ENCODE measurements at regions not wholly inside any gene's neighbourhood (a gene's known extent, or its start where the extent isn't known, plus 50 kb on each side); places are given as distances from the start of the nearest gene placed in this dataset.

DNA sequence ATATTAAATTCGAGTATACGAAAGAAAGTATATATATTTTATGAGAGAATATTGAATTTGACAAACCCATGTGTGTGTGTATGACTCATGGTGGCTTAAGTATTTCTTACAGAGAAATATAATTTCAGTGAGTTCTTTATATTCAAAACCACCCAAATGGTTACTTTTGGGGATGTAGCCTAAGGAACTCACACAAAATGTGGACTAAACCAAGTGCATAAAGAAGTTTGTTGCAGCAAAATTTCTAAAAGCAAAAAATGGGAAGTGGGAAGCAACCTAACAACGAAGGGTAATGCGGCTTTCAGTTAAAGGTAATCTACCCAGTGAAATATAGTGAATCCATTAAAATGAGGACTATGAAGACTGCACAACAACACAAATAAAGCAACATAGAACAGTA lies 277.1 kb downstream of the EDEM1 start:
- no peaks in the 10 kb centered on the region for H3K9me3 ChIP-seq (replicated peaks in 1 of 2; ENCODE audit: control insufficient read depth in 2 of 2, insufficient read depth in 1 of 2, low read depth in 1 of 2, low read length in 2 of 2)
- H3K14ac ChIP-seq (ENCODE audit: low read length), result no peak overlapping the region
- H3K36me3 ChIP-seq (replicated peaks in 1 of 2; ENCODE audit: control insufficient read depth in 2 of 2, insufficient read depth in 2 of 2, low read length in 2 of 2), result no peaks in the 10 kb centered on the region
- no peak overlapping the region for H3K4me2 ChIP-seq (ENCODE audit: insufficient read depth, low read length, poor library complexity, severe bottlenecking)
- H3K27me3 ChIP-seq (ENCODE audit: control insufficient read depth in 3 of 3, insufficient read depth in 3 of 3, low read depth in 1 of 3, low read length in 3 of 3), result no peaks in the 10 kb centered on the region
- no peak overlapping the region for H2BK15ac ChIP-seq (ENCODE audit: low read length)
- H3K4ac ChIP-seq (ENCODE audit: low read length), result no peak overlapping the region
- WGBS, 2 donors (ENCODE audit: extremely low coverage in 2 of 2, insufficient read length in 2 of 2, insufficient replicate concordance in 1 of 2), result 100% methylated on average over 2 of the region's 4 CpGs; no CpG with 5 or more reads in 1 of the 2 donors
- H3K4me3 ChIP-seq (ENCODE audit: low read length in 2 of 2), result no peak overlapping the region
- H3K27ac ChIP-seq (replicated peaks; ENCODE audit: low read length), result no peak overlapping the region
- no peak overlapping the region for H3K18ac ChIP-seq (ENCODE audit: low read length)
- H2BK120ac ChIP-seq (ENCODE audit: low read depth, low read length), result no peak overlapping the region
- no peak overlapping the region for H2AFZ ChIP-seq (ENCODE audit: low read length)
- no peak overlapping the region for H4K8ac ChIP-seq (ENCODE audit: low read depth, low read length)
- H2AK5ac ChIP-seq (ENCODE audit: low read depth, low read length), result no peak overlapping the region
- no peaks in the 10 kb centered on the region for H3K4me1 ChIP-seq (ENCODE audit: control insufficient read depth in 2 of 2, insufficient read depth in 1 of 2, low read depth in 1 of 2, low read length in 2 of 2)
- no peak overlapping the region for H3K23ac ChIP-seq (ENCODE audit: low read depth, low read length, poor library complexity)
- no peak overlapping the region for H2BK5ac ChIP-seq (ENCODE audit: low read length)
- no peak for DNase-seq (ENCODE audit: low spot score)
- H3K79me1 ChIP-seq (ENCODE audit: low read depth, low read length), result no peaks in the 10 kb centered on the region
- no peak overlapping the region for H4K91ac ChIP-seq (ENCODE audit: low read depth, low read length, poor library complexity)
- no peak overlapping the region for H2BK12ac ChIP-seq (ENCODE audit: low read length)
- H3K9ac ChIP-seq (ENCODE audit: low read depth, low read length, poor library complexity), result no peak overlapping the region

DNA sequence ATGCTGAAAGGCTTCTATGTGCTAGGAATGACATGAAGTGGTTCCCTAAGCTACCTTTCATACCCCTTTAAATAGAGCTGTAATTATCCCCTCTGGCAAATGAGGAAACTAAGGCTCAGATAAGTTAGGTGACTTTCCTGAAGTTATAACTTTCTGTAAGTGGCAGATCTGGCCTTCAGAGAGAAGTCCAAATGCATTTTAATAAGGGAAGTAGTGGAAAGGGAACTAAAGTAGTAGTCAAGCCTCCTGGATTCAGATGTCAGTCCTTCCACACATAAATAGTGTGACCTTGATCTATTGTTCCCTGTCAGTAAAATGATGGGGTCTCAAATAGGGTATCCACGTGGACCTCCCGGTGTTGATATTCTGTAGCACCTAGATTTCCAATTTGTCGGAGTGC lies 277.7 kb downstream of the EDEM1 start:
- Histone ChIP-seq H3K36me3 (replicated peaks in 1 of 2; ENCODE audit: control insufficient read depth in 2 of 2, insufficient read depth in 2 of 2, low read length in 2 of 2) (no peaks in the 10 kb centered on the region), H3K27me3 (ENCODE audit: control insufficient read depth in 3 of 3, insufficient read depth in 3 of 3, low read depth in 1 of 3, low read length in 3 of 3) (no peaks in the 10 kb centered on the region), H4K8ac (ENCODE audit: low read depth, low read length) (no peak overlapping the region), H2AK5ac (ENCODE audit: low read depth, low read length) (no peak overlapping the region), H4K91ac (ENCODE audit: low read depth, low read length, poor library complexity) (no peak overlapping the region), H3K9ac (ENCODE audit: low read depth, low read length, poor library complexity) (no peak overlapping the region), H3K23ac (ENCODE audit: low read depth, low read length, poor library complexity) (no peak overlapping the region), H3K27ac (replicated peaks; ENCODE audit: low read length) (no peak overlapping the region), H3K4me2 (ENCODE audit: insufficient read depth, low read length, poor library complexity, severe bottlenecking) (no peak overlapping the region), H2BK5ac (ENCODE audit: low read length) (no peak overlapping the region), H2BK12ac (ENCODE audit: low read length) (no peak overlapping the region), H3K4ac (ENCODE audit: low read length) (no peak overlapping the region), H3K14ac (ENCODE audit: low read length) (no peak overlapping the region), H2BK120ac (ENCODE audit: low read depth, low read length) (no peak overlapping the region), H3K4me1 (ENCODE audit: control insufficient read depth in 2 of 2, insufficient read depth in 1 of 2, low read depth in 1 of 2, low read length in 2 of 2) (no peaks in the 10 kb centered on the region), H3K18ac (ENCODE audit: low read length) (no peak overlapping the region), H2AFZ (ENCODE audit: low read length) (no peak overlapping the region), H3K9me3 (replicated peaks in 1 of 2; ENCODE audit: control insufficient read depth in 2 of 2, insufficient read depth in 1 of 2, low read depth in 1 of 2, low read length in 2 of 2) (no peaks in the 10 kb centered on the region), H2BK15ac (ENCODE audit: low read length) (no peak overlapping the region), H3K4me3 (ENCODE audit: low read length in 2 of 2) (no peak overlapping the region), H3K79me1 (ENCODE audit: low read depth, low read length) (no peaks in the 10 kb centered on the region)
- no CpG with 5 or more reads among the region's 3 CpGs for WGBS, 2 donors (ENCODE audit: extremely low coverage in 2 of 2, insufficient read length in 2 of 2, insufficient replicate concordance in 1 of 2)
- DNase-seq (ENCODE audit: low spot score), result no peak

DNA sequence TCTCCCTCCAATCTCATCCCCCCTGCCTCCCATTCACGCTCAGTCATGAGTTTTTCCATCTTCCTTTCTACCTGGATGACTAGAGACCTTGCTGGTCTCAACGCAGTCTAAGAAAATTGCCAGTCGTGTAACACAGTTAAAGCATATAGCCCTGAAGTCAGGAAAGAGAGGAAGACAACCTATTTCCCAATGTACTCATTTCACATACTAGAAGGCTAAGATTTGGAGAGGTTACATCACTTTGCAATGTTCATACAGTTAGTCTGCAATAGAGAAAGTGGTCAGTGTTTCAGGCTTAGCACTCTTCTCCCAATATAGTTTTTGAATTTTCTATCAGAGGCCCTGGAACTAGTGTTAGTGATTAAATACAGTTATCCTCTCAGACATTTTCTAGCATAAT lies 278.6 kb downstream of the EDEM1 start:
- Histone ChIP-seq H3K4me1 (ENCODE audit: control insufficient read depth in 2 of 2, insufficient read depth in 1 of 2, low read depth in 1 of 2, low read length in 2 of 2) (no peaks in the 10 kb centered on the region), H3K23ac (ENCODE audit: low read depth, low read length, poor library complexity) (no peak overlapping the region), H2AK5ac (ENCODE audit: low read depth, low read length) (no peak overlapping the region), H3K36me3 (replicated peaks in 1 of 2; ENCODE audit: control insufficient read depth in 2 of 2, insufficient read depth in 2 of 2, low read length in 2 of 2) (no peaks in the 10 kb centered on the region), H2BK5ac (ENCODE audit: low read length) (no peak overlapping the region), H3K27me3 (ENCODE audit: control insufficient read depth in 3 of 3, insufficient read depth in 3 of 3, low read depth in 1 of 3, low read length in 3 of 3) (no peaks in the 10 kb centered on the region), H2BK12ac (ENCODE audit: low read length) (no peak overlapping the region), H2BK15ac (ENCODE audit: low read length) (no peak overlapping the region), H4K8ac (ENCODE audit: low read depth, low read length) (no peak overlapping the region), H3K4ac (ENCODE audit: low read length) (no peak overlapping the region), H4K91ac (ENCODE audit: low read depth, low read length, poor library complexity) (no peak overlapping the region), H3K27ac (replicated peaks; ENCODE audit: low read length) (no peak overlapping the region), H2BK120ac (ENCODE audit: low read depth, low read length) (no peak overlapping the region), H2AFZ (ENCODE audit: low read length) (no peak overlapping the region), H3K4me3 (ENCODE audit: low read length in 2 of 2) (no peak overlapping the region), H3K79me1 (ENCODE audit: low read depth, low read length) (no peaks in the 10 kb centered on the region), H3K18ac (ENCODE audit: low read length) (no peak overlapping the region), H3K14ac (ENCODE audit: low read length) (no peak overlapping the region), H3K9me3 (replicated peaks in 1 of 2; ENCODE audit: control insufficient read depth in 2 of 2, insufficient read depth in 1 of 2, low read depth in 1 of 2, low read length in 2 of 2) (no peaks in the 10 kb centered on the region), H3K4me2 (ENCODE audit: insufficient read depth, low read length, poor library complexity, severe bottlenecking) (no peak overlapping the region), H3K9ac (ENCODE audit: low read depth, low read length, poor library complexity) (no peak overlapping the region)
- no CpG with 5 or more reads among the region's 3 CpGs for WGBS, 2 donors (ENCODE audit: extremely low coverage in 2 of 2, insufficient read length in 2 of 2, insufficient replicate concordance in 1 of 2)
- no peak for DNase-seq (ENCODE audit: low spot score)

DNA sequence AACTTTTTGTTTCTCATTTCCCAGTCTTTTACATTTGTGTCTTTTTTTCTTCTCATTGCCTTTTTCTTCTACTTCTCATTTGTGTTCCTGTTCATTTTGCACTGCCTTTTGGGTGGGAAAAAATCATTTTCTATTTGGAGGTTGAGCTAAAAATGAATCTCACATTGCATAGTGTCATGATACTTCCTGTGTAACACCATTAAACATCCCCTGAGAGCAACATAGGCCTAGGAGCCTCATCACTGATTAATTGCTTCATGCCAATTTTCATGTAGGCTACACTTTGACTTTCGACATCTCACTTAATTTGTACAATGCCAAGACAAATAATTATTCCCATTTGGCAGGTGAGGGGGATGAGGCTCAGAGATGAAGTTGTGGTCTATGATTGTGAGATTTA lies 279.2 kb downstream of the EDEM1 start:
- Histone ChIP-seq H3K9me3 (replicated peaks in 1 of 2; ENCODE audit: control insufficient read depth in 2 of 2, insufficient read depth in 1 of 2, low read depth in 1 of 2, low read length in 2 of 2) (no peaks in the 10 kb centered on the region), H3K36me3 (replicated peaks in 1 of 2; ENCODE audit: control insufficient read depth in 2 of 2, insufficient read depth in 2 of 2, low read length in 2 of 2) (no peaks in the 10 kb centered on the region), H2BK120ac (ENCODE audit: low read depth, low read length) (no peak overlapping the region), H4K8ac (ENCODE audit: low read depth, low read length) (no peak overlapping the region), H2AK5ac (ENCODE audit: low read depth, low read length) (no peak overlapping the region), H3K18ac (ENCODE audit: low read length) (no peak overlapping the region), H4K91ac (ENCODE audit: low read depth, low read length, poor library complexity) (no peak overlapping the region), H2BK12ac (ENCODE audit: low read length) (no peak overlapping the region), H3K27ac (replicated peaks; ENCODE audit: low read length) (no peak overlapping the region), H2BK15ac (ENCODE audit: low read length) (no peak overlapping the region), H3K4me1 (ENCODE audit: control insufficient read depth in 2 of 2, insufficient read depth in 1 of 2, low read depth in 1 of 2, low read length in 2 of 2) (no peaks in the 10 kb centered on the region), H3K23ac (ENCODE audit: low read depth, low read length, poor library complexity) (no peak overlapping the region), H3K4me2 (ENCODE audit: insufficient read depth, low read length, poor library complexity, severe bottlenecking) (no peak overlapping the region), H2BK5ac (ENCODE audit: low read length) (no peak overlapping the region), H3K14ac (ENCODE audit: low read length) (no peak overlapping the region), H3K9ac (ENCODE audit: low read depth, low read length, poor library complexity) (no peak overlapping the region), H3K79me1 (ENCODE audit: low read depth, low read length) (no peaks in the 10 kb centered on the region), H2AFZ (ENCODE audit: low read length) (no peak overlapping the region), H3K27me3 (ENCODE audit: control insufficient read depth in 3 of 3, insufficient read depth in 3 of 3, low read depth in 1 of 3, low read length in 3 of 3) (no peaks in the 10 kb centered on the region), H3K4me3 (ENCODE audit: low read length in 2 of 2) (no peak overlapping the region), H3K4ac (ENCODE audit: low read length) (no peak overlapping the region)
- no CpG with 5 or more reads among the region's 1 CpG for WGBS, 2 donors (ENCODE audit: extremely low coverage in 2 of 2, insufficient read length in 2 of 2, insufficient replicate concordance in 1 of 2)
- no peak for DNase-seq (ENCODE audit: low spot score)
